HG03097 (cell line): ENCODE measurements at regions not wholly inside any gene's neighbourhood (a gene's known extent, or its start where the extent isn't known, plus 50 kb on each side); places are given as distances from the start of the nearest gene placed in this dataset.
"Not testable (repeated sequence)": the region's sequence is repeated elsewhere in the genome, so short reads cannot be mapped to it uniquely, and the experiment has no call there.

Experiments
- ATAC-seq: cut with Tn5 transposase; IDR thresholded peaks from one replicate; pipeline ENCODE4 v1.9.1; 2021; ENCODE audit not compliant: unreplicated experiment, low FRiP score

- ATAC-seq, result no peak
These were observed 319.2 kb upstream of the PCDH9 start for GRCh38 chr13:67549331-67549730.

GRCh38 chr13:67538906-67539305 is 308.8 kb upstream of the PCDH9 start:
- no peak for ATAC-seq

GRCh38 chr13:67520886-67521285 is 290.8 kb upstream of the PCDH9 start:
- no peak for ATAC-seq

- no peak for ATAC-seq
These were observed 289.2 kb upstream of the PCDH9 start for GRCh38 chr13:67519356-67519755.

GRCh38 chr13:67518785-67519184 is 288.6 kb upstream of the PCDH9 start:
- no peak for ATAC-seq

GRCh38 chr13:67515895-67516294 is 285.8 kb upstream of the PCDH9 start:
- peak; percentile 94 for ATAC-seq

- no peak for ATAC-seq
These were observed 278.9 kb upstream of the PCDH9 start for GRCh38 chr13:67509018-67509417.

GRCh38 chr13:67508275-67508674 is 278.1 kb upstream of the PCDH9 start:
- ATAC-seq, result not testable (repeated sequence)

- no peak for ATAC-seq
These were observed 276.3 kb upstream of the PCDH9 start for GRCh38 chr13:67506407-67506806.

- ATAC-seq, result no peak
These were observed 275.2 kb upstream of the PCDH9 start for GRCh38 chr13:67505376-67505775.

- no peak for ATAC-seq
These were observed 268.8 kb upstream of the PCDH9 start for GRCh38 chr13:67498948-67499347.

GRCh38 chr13:67493835-67494234 is 263.7 kb upstream of the PCDH9 start:
- ATAC-seq, result no peak

- ATAC-seq, result no peak
These were observed 258.9 kb upstream of the PCDH9 start for GRCh38 chr13:67489016-67489415.

- ATAC-seq, result no peak
These were observed 251.3 kb upstream of the PCDH9 start for GRCh38 chr13:67481445-67481844.

GRCh38 chr13:67474115-67474514 is 244.0 kb upstream of the PCDH9 start:
- no peak for ATAC-seq

GRCh38 chr13:67469623-67470022 is 239.5 kb upstream of the PCDH9 start:
- ATAC-seq, result no peak

- ATAC-seq, result no peak
These were observed 236.4 kb upstream of the PCDH9 start for GRCh38 chr13:67466569-67466968.

GRCh38 chr13:67464154-67464553 is 234.0 kb upstream of the PCDH9 start:
- ATAC-seq, result no peak

- ATAC-seq, result no peak
These were observed 232.0 kb upstream of the PCDH9 start for GRCh38 chr13:67462098-67462497.

GRCh38 chr13:67452526-67452925 is 222.4 kb upstream of the PCDH9 start:
- not testable (repeated sequence) for ATAC-seq

- ATAC-seq, result no peak
These were observed 215.3 kb upstream of the PCDH9 start for GRCh38 chr13:67445436-67445835.

GRCh38 chr13:67443923-67444322 is 213.8 kb upstream of the PCDH9 start:
- no peak for ATAC-seq

GRCh38 chr13:67440236-67440975 is 210.3 kb upstream of the PCDH9 start:
- ATAC-seq, result no peak
